HG03025 (cell line): ENCODE measurements at regions not wholly inside any gene's neighbourhood (a gene's known extent, or its start where the extent isn't known, plus 50 kb on each side); places are given as distances from the start of the nearest gene placed in this dataset.

Experiments used
- ATAC-seq: cut with Tn5 transposase; IDR thresholded peaks from one replicate; pipeline ENCODE4 v1.9.1; 2021; ENCODE audit warnings: mild to moderate bottlenecking, moderate library complexity; ENCODE audit not compliant: unreplicated experiment, low FRiP score

DNA sequence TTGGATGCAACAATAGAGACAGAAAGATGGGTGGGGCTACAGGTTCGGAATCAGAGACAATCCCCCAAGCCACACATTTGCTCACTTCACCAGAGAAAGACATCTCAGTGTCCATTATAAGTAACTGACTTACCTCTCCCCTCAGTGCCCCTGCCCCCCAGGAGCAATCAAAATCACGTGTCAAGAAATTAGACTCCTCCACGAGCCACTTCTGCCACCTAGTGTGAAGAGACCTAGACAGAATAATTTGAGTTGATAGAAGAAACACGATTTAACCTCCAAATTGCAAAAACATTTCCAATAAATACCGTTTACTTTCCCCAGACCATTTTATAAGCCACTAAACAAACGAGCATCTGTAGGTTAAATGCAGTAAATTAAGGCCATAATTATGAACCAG lies 123.2 kb downstream of the SLC30A10 start:
- ATAC-seq: no peak

DNA sequence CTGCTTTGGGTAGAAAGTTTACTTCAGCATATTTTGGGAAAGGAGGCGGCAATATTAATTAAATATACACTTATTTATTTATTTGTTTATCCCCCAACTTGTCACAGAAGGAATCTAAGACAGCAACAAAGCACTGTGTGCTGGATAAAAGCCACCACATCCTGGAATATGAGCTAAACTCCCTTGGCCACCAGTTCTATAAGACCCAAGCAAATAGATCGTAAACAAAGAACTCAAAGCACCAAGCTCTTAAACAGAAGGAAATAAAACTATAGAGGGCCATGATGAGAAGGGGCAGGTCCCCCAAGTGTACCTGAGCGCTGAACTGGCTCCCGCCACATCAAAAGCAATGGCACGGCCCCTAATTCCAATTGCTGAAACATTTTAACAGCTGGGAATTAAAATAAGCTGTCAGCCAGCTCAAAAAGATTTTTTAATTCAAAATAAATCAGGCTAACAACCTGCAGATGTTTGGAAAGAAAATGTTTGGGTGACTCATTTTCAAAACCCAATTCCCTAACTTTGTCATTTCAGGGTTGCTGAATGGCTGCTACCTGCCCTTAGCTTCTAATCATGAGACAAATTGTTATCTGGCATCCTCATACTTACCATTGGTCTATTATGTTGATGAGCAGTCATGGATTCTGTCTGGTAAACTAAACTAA lies 127.1 kb downstream of the SLC30A10 start:
- ATAC-seq: no peak

DNA sequence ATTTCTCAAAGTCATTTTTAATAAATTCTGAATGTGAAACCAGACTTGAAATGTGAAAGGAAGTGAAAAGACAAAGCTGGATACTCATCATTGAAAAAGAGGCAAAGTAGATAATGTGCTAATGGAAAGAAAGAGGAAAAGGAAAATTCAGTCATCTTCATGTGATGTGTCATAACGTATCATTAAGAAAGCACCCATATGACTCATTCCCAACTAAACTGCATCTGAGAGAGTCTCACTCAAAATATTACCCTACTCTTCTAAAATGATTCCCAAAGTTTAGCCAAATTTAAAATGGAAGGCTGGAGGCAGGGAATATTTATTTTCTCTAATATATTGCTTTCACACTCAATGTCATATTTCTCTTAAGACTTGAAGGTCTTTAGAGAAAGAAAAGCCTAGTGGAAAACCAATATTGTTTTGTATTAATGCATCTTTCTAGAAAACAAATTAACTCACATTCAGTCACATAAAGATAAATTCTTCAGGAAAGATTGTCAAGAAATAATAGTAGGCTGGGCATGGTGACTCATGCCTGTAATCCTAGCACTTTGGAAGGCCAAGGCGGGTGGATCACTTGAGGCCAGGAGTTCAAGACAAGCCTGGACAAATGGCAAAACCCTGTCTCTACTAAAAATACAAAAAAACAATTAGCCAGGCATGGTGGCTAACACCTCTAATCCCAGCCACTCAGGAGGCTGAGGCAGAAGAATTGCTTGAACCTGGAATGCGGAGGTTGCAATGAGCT lies 129.9 kb downstream of the SLC30A10 start:
- no peak for ATAC-seq

- ATAC-seq: no peak
Observed at GRCh38 chr1:219797683-219798082, 130.7 kb downstream of the SLC30A10 start.

DNA sequence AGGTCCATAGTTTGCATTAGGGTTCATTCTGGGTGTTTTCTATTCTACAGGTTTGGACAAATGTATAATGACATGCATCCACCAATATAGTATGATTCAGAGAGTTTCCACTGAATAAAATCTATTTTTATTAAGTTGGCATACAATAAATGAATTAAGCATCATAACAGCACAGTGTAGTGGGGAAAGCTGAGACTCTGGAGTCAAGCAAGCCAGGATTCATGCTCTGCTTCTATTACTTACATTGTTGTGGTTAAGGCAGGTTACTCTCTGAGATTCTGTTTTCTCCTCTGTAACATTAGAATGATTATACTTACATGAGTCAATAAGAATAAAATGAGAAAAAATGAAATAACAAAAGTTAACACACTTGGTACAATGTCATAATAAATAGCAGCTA lies 131.3 kb downstream of the SLC30A10 start:
- ATAC-seq: no peak

DNA sequence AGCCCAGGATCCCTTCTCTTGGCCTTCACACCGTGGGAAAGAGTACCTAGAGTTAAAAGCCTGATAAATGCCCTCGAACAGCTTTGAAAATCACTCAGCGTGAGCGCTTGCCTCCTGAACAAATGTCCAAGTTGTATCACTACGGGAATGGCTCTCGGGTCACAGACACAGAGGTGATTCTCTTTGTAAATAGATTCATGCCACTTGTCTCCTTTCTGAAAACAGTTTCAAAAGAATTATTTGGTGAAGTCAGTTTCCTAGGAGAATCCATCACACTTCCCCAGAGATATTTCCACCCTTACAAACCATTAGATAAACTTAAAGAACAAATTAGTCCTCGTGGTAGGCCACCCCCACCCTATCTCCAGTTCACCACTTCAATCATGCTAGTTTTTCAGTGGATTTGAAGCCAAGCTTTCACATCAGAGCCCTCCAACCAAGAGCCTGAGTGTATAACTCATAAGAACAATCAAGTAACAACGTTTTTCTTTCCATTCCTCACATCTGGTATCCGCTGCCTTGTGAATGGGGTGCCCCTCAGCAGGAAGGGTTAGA lies 132.9 kb downstream of the SLC30A10 start:
- ATAC-seq: no peak

DNA sequence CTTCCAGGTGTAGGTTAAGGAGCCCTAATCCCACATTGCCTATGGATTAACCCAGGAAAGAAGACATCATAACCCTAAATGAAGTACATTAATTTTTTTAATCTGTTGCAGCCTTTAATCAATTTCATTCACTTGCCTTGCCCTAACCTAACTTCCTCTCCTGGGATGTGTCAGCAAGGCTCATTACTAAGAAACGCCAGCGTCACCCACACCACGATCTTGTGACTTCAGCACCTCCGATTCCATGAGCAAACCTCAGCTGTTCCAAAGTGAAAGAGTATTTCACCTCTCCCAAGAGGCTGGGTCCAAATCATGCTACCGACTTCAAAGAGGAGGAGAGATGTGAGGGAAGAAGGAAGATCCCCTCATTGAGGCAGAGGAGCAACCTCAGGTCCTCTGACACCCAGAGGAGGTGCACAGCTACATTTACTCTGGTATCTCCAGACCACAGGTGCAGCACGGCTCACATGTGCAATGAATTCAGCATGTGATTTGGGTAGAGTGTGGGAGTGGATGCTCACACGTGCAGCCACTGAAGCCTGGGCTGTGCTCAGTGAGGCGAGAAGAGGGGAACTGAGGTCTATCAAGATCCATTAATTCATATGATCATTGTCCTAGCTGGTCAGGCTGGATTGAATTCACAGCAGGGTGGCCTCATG lies 134.1 kb downstream of the SLC30A10 start:
- ATAC-seq: peak; percentile 81

- ATAC-seq: no peak
Observed at GRCh38 chr1:219792337-219793021, 135.9 kb downstream of the SLC30A10 start.

DNA sequence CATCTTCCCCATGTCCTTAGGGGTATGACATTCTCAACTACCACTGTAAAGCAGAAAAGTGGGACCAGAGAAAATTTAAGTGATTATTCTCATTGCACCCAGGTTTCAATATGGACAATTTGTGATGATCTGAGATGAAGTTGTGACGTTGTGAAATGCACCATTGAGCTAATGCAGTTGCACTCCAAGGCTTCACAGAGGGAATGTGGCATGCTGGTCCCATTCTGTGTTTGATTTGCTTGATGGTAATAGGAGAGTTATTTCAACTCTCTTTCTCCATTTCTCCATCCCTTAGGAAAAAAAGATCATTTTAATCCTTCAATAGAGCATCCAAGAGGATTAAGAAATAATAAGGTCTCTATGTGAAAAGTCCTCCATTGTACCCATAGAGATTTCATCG lies 136.6 kb downstream of the SLC30A10 start:
- ATAC-seq: no peak

- ATAC-seq: no peak
Observed at GRCh38 chr1:219790834-219791615, 137.3 kb downstream of the SLC30A10 start.

DNA sequence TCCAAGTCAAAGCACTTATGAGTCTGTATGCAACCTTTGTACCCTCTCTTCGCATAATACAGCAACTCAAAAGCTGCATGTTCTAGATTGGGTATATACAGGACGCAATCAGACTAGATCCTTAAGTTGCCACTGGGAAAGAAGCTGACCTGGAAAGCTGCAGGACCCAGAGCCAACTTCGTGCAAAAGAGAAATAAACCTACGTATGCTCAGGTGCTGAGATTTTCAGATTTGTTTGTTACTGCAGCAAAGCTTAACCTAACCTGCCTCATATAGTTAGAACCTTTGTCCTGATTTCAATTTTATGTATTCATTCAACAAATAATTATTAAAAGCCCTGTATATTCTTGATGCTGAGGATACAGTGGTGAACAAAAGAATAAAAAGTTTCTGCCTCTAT lies 139.7 kb downstream of the SLC30A10 start:
- ATAC-seq: no peak

GRCh38 chr1:219788091-219788490 lies 140.3 kb downstream of the SLC30A10 start:
- no peak for ATAC-seq

DNA sequence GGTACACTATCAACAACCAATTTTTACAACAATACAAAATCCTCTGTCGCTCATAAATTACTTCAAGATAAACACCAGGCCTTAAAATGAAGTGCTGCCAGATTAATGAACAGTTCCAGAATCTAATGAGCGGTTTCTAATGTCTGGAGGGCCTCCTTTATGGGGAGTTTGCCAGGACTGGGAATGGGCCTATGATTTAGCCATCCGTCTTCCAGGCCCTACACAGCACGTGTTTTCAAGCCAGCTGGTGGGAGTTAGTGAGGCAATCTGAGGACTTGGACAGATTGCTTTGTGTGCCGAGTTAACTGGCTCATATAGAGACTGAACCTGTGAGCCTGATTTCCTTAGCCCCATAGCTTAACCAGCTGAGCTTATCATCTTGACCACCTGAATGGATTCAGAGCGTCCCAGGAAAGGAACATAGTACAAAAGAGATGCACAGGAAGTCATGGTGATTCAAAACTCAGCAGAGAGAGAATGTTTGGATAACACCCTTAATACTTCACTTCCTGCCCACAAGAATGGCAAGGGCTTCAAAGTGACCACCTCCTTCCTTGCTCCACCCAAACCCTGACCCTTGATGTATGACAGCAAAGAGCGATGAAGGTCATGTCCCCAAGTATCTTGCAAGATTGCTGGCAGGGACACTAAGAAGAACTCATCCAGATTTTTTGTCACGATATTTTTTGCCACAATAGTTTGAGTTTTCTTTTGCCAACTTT lies 143.5 kb downstream of the SLC30A10 start:
- no peak for ATAC-seq

- ATAC-seq: peak; percentile 52
Observed at GRCh38 chr1:219783605-219784235, 144.6 kb downstream of the SLC30A10 start.

DNA sequence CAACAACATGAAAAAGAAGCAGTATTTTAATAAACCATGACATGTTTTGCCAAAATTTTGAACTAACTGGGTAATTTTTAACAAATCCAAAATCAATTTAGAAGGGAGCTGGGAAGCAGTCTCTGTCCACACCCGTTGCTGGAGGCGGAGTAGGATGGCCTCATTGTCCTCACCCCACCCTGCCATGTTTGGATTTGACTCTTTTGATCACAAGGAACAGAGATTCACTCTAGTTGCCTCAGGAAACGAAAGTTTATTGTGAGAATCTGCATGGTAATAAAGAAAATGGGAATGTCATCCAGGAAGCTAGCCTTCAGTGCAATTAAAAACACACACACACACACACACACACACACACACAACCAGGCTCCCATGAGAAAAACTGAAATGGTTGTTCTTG lies 145.4 kb downstream of the SLC30A10 start:
- ATAC-seq: no peak

- ATAC-seq: no peak
Observed at GRCh38 chr1:219782311-219782710, 146.0 kb downstream of the SLC30A10 start.

DNA sequence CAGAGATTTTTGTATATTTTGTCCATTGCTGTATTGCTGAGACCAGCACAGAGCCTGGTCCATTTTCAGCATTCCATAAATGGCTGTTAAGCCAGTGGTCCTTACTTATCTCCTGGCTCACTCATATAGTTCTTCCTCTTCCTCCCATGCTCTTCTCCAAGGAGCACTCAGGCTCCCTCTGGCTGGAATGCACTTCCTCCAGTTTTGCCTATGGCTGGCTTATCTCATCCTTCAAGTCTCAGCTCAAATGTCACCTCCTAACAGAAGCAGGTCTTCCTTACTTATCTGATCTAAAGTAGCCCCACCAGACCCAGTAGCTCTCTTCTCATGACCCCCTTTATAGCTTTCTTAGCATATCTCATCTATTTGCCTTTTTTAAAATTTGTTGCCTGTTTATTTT lies 146.9 kb downstream of the SLC30A10 start:
- ATAC-seq: no peak

- no peak for ATAC-seq
Observed at GRCh38 chr1:219778793-219779369, 149.5 kb downstream of the SLC30A10 start.

DNA sequence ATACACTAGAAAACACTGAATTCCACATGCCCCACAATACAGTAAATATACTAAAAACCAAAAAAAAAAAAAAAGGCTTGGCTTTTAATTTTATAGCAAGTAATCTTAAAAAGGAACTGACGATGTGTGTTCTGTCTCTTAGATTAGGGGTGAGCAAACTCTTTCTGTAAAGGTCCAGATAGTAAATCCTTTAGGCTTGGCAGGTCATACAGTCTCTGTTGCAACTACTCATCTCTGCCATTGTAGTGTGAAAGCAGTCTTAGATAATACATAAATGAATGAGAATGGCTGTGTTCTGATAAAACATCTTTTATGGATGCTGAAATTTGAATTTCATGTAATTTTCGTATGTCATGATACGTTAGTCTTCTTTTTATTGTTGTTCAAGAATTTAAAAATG lies 150.2 kb downstream of the SLC30A10 start:
- no peak for ATAC-seq
